ENCODE measurements at regions not wholly inside any gene's neighbourhood (a gene's known extent, or its start where the extent isn't known, plus 50 kb on each side); places are given as distances from the start of the nearest gene placed in this dataset.
A peak's percentile ranks its signal among the peaks of the same experiment; 100 is the strongest.

DNA sequence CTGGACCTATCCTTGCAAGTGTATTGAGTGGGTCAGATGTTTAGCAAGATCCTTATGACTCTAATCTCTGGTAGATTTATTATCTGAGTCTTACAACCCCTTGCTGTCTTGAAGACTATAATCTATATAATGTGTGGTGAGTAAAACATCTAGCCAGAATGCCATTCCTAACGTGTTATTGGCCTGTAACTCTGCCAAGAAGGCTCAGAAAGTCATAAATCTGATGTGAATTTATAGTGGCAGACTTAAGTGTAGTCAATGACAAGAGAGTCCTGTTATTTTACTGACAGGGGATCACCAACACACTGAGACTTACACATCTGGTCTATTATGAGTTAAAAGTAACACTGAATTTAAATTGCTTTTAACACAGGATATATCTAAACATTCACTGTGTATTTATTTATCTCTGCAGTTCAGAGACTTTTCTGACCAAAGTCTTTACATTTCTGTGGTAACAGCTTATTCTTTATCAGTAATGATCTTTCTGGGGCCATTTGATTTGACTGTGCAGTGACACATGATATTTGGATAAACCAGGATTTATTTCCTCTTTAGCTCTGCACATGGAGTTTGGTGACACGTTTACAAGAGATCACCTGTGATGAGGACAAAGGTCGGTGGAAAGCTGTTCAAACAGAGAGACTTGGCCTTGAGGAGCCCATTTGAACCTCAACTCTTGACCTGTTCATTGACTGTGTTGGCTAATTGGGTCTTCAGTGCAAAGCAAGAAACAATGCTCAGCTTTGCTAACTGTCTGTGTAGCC is 415.8 kb downstream of the STIM2 start (continued):
- TF ChIP-seq, protein P1, sequence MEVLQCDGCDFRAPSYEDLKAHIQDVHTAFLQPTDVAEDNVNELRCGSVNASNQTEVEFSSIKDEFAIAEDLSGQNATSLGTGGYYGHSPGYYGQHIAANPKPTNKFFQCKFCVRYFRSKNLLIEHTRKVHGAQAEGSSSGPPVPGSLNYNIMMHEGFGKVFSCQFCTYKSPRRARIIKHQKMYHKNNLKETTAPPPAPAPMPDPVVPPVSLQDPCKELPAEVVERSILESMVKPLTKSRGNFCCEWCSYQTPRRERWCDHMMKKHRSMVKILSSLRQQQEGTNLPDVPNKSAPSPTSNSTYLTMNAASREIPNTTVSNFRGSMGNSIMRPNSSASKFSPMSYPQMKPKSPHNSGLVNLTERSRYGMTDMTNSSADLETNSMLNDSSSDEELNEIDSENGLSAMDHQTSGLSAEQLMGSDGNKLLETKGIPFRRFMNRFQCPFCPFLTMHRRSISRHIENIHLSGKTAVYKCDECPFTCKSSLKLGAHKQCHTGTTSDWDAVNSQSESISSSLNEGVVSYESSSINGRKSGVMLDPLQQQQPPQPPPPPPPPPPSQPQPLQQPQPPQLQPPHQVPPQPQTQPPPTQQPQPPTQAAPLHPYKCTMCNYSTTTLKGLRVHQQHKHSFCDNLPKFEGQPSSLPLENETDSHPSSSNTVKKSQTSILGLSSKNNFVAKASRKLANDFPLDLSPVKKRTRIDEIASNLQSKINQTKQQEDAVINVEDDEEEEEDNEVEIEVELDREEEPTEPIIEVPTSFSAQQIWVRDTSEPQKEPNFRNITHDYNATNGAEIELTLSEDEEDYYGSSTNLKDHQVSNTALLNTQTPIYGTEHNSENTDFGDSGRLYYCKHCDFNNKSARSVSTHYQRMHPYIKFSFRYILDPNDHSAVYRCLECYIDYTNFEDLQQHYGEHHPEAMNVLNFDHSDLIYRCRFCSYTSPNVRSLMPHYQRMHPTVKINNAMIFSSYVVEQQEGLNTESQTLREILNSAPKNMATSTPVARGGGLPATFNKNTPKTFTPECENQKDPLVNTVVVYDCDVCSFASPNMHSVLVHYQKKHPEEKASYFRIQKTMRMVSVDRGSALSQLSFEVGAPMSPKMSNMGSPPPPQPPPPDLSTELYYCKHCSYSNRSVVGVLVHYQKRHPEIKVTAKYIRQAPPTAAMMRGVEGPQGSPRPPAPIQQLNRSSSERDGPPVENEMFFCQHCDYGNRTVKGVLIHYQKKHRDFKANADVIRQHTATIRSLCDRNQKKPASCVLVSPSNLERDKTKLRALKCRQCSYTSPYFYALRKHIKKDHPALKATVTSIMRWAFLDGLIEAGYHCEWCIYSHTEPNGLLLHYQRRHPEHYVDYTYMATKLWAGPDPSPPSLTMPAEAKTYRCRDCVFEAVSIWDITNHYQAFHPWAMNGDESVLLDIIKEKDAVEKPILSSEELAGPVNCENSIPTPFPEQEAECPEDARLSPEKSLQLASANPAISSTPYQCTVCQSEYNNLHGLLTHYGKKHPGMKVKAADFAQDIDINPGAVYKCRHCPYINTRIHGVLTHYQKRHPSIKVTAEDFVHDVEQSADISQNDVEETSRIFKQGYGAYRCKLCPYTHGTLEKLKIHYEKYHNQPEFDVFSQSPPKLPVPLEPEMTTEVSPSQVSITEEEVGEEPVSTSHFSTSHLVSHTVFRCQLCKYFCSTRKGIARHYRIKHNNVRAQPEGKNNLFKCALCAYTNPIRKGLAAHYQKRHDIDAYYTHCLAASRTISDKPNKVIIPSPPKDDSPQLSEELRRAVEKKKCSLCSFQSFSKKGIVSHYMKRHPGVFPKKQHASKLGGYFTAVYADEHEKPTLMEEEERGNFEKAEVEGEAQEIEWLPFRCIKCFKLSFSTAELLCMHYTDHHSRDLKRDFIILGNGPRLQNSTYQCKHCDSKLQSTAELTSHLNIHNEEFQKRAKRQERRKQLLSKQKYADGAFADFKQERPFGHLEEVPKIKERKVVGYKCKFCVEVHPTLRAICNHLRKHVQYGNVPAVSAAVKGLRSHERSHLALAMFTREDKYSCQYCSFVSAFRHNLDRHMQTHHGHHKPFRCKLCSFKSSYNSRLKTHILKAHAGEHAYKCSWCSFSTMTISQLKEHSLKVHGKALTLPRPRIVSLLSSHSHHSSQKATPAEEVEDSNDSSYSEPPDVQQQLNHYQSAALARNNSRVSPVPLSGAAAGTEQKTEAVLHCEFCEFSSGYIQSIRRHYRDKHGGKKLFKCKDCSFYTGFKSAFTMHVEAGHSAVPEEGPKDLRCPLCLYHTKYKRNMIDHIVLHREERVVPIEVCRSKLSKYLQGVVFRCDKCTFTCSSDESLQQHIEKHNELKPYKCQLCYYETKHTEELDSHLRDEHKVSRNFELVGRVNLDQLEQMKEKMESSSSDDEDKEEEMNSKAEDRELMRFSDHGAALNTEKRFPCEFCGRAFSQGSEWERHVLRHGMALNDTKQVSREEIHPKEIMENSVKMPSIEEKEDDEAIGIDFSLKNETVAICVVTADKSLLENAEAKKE (CRISPR knock-in tag; IDR thresholded peaks at IDR 0.05) = no peak

DNA sequence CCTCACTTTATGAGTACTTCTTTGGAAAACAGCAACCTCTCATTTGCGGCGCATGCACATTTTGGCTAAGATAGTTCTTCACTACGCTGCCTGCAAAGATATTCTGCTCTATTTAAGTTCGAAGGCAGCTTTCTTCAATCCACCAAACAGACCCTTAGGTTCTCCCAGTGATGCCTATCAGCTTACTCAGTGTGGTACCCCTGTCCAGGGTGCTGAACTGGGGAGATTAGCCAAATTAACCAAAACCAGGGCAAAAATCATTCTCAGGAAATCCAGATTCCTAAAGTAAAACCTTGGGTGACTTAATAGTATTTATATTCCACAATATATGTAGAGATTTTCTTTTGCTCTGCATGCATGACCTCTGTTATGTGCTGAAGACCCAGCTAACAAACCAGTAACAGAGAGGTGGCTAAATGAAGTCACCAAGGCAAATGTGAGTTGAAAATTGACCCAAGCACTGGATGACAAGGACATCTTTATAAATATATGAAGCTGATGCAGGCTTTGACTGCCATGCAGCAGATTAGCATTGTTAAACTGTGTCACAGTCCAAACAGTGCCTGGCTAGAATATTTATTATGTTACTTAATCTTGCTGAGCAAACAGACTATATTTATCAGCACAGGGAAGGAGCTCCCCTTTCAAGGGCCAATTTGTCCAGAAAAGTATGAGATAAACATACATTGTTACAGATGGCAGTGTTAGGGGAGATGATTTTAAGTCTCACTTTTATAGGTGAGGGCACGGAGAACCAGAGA is 418.2 kb downstream of the STIM2 start:
- Histone ChIP-seq H2AFZ (no peak overlapping the region), H3K79me2 (replicated peaks; ENCODE audit: insufficient read depth) (no peaks in the 10 kb centered on the region), H3K27me3 (ENCODE audit: insufficient read depth) (no peaks in the 10 kb centered on the region), H3K36me3 (ENCODE audit: insufficient read depth) (no peaks in the 10 kb centered on the region), H3K27ac (ENCODE audit: low read depth) (no peak overlapping the region), H3K9me2 (ENCODE audit: insufficient read depth) (peaks cover 6% of the 10 kb centered on the region; the same call in 1 of the 2 replicates), H3K4me2 (no peak overlapping the region), H4K20me1 (replicated peaks; ENCODE audit: insufficient read depth) (no peaks in the 10 kb centered on the region), H3K4me1 (ENCODE audit: insufficient read depth) (no peaks in the 10 kb centered on the region), H3F3A (replicated peaks; ENCODE audit: low read depth) (no peaks in the 10 kb centered on the region), H3K4me3 (no peak overlapping the region)
- peak; percentile 83 for DNase-seq (ENCODE audit: low spot score)
- Mint-ChIP-seq H3K27ac (no peak overlapping the region), H3K4me3 (no peak overlapping the region), H3K36me3 (ENCODE audit: low read depth) (no peaks in the 10 kb centered on the region), H3K9me3 (peaks cover 3% of the 10 kb centered on the region; the same call in 1 of the 3 replicates), H3K4me1 (peaks cover 3% of the 10 kb centered on the region; the same call in 1 of the 3 replicates), H3K27me3 (ENCODE audit: insufficient read depth, low read depth, poor library complexity) (no peaks in the 10 kb centered on the region)
- TF ChIP-seq EZH2phosphoT487 (IDR thresholded peaks at IDR 0.05; ENCODE audit: unreplicated experiment) (no peak), JUNB (IDR thresholded peaks at IDR 0.05; ENCODE audit: unreplicated experiment) (no peak), CREB1 (CRISPR knock-in tag; IDR thresholded peaks at IDR 0.05; ENCODE audit: low read depth) (no peak), EZH2 (IDR thresholded peaks at IDR 0.05; ENCODE audit: low read depth, unreplicated experiment) (no peak)
- TF ChIP-seq, protein P2, sequence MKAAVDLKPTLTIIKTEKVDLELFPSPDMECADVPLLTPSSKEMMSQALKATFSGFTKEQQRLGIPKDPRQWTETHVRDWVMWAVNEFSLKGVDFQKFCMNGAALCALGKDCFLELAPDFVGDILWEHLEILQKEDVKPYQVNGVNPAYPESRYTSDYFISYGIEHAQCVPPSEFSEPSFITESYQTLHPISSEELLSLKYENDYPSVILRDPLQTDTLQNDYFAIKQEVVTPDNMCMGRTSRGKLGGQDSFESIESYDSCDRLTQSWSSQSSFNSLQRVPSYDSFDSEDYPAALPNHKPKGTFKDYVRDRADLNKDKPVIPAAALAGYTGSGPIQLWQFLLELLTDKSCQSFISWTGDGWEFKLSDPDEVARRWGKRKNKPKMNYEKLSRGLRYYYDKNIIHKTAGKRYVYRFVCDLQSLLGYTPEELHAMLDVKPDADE (IDR thresholded peaks at IDR 0.05) = no peak
- TF ChIP-seq, protein P3, sequence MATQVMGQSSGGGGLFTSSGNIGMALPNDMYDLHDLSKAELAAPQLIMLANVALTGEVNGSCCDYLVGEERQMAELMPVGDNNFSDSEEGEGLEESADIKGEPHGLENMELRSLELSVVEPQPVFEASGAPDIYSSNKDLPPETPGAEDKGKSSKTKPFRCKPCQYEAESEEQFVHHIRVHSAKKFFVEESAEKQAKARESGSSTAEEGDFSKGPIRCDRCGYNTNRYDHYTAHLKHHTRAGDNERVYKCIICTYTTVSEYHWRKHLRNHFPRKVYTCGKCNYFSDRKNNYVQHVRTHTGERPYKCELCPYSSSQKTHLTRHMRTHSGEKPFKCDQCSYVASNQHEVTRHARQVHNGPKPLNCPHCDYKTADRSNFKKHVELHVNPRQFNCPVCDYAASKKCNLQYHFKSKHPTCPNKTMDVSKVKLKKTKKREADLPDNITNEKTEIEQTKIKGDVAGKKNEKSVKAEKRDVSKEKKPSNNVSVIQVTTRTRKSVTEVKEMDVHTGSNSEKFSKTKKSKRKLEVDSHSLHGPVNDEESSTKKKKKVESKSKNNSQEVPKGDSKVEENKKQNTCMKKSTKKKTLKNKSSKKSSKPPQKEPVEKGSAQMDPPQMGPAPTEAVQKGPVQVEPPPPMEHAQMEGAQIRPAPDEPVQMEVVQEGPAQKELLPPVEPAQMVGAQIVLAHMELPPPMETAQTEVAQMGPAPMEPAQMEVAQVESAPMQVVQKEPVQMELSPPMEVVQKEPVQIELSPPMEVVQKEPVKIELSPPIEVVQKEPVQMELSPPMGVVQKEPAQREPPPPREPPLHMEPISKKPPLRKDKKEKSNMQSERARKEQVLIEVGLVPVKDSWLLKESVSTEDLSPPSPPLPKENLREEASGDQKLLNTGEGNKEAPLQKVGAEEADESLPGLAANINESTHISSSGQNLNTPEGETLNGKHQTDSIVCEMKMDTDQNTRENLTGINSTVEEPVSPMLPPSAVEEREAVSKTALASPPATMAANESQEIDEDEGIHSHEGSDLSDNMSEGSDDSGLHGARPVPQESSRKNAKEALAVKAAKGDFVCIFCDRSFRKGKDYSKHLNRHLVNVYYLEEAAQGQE (IDR thresholded peaks at IDR 0.05; ENCODE audit: unreplicated experiment) = peak; percentile 91
- peak; percentile 87 for ATAC-seq
